GM18499 (cell line): ENCODE measurements at regions not wholly inside any gene's neighbourhood (a gene's known extent, or its start where the extent isn't known, plus 50 kb on each side); places are given as distances from the start of the nearest gene placed in this dataset.

ENCODE experiments used
- ATAC-seq: cut with Tn5 transposase; IDR thresholded peaks from one replicate; pipeline ENCODE4 v1.9.1; 2021; ENCODE audit warnings: moderate number of reproducible peaks; ENCODE audit not compliant: insufficient read depth, unreplicated experiment

DNA sequence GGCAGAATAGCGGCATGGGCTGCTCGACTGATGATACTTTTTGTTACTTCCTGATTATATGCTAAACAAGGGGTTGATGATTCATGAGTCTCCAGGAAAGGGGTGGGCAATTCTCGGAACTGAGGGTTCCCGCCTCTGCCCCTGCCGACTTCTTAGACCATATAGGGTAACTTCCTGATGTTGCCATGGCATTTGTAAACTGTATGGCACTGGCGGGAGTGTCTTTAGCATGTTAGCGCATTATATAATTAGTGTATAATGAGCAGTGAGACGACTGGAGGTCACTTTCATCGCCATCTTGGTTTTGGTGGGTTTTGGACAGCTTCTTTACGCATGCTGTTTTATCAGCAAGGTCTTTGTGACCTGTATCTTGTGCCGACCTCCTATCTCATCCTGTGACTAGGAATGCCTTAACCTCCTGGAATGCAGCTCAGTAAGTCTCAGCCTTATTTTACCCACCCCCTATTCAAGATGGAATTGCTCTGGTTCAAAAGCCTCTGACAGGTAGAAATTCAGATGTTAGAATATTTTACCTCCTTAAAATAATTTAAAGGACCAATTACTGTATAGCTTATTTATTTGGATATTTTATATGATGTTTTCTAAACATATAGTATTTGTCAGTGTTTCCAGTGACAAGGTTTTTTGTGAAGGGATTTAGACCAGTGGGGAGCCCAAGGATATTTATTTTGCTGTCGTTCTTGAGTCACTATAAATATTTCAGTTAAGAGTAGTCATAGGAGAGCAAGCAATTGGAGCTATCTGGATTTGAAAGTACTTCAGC lies 90.1 kb upstream of the PIK3CG start:
- no peak for ATAC-seq

DNA sequence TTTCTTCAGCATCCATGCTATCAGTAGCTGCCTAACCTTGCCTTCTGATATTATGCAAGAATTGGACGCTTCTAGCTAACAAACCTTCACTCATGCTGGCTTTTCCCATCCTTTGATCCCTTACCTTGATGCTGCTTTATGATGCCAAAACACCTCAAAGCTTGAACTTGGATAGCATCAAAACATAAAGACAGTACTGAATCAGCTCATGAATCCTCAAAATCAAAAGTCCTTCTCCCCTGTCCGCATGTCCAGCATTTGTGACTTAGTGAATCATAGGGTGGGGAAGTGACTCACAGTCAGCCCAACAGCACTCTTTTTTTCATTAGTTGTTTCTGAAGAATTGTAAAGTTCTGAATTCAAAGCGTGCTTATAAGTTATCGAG lies 89.5 kb upstream of the PIK3CG start:
- ATAC-seq: no peak

DNA sequence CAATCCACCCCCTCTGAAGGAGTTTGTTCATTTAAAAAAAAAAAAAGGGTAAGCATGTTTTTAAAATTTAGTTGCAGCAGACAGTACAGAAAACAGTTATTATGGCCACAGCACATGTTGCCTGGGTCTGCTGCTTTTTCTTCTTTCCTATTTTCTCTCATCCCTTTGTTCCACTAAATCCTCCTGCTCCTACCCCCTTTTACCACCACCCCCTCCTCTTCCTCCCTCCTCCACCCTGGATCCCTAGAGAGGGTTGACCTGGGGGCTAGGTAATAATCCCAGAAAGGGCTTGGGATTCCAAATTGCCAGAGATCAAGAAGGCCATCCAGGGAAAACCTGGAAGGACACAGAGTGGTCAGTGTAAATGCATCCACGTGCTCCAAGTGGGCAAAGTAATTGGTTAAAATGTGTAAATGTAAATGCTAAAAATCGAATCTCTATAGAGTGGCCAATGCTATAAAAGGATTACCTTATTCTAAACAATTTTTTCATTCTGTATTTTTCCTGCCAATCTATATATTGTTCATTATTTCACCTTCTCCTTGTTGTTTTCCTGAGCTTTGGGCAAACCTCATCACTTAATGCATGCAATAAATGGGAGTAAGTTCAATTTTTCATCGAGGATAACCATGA lies 89.0 kb upstream of the PIK3CG start:
- ATAC-seq: no peak

DNA sequence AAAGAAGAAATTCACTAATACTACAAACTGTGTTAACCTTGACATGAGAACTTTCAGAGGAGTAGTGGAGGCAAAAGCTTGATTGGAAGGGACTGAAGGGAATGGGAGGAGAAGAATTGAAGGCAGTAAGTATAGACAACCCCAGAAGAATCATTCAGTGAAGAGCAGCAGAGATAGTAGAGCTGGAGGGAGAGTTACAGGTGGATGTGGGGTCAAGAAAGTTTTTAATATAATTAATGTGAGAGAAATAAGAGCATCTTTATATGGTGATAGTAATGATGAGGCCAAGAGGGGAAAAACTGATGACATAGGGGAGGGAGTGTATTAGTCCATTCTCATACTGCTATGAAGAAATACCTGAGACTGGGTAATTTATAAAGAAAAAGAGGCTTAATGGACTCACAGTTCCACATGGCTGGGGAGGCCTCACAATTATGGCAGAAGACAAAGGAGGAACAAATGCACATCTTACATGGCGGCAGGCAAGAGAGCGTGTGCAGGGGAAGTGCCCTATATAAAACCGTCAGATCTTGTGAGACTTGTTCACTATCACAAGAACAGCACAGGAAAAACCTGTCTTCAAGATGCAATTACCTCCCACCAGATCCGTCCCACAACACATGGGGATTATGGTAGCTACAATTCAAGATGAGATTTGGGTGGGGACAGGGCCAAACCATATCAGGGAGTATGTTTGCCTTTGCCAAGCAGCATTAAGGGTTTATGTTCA lies 88.3 kb upstream of the PIK3CG start:
- no peak for ATAC-seq

- ATAC-seq: no peak
Measured at GRCh38 chr7:106777674-106778299, 87.3 kb upstream of the PIK3CG start.

GRCh38 chr7:106778656-106779250 lies 86.3 kb upstream of the PIK3CG start:
- no peak for ATAC-seq

- no peak for ATAC-seq
Measured at GRCh38 chr7:106779877-106780276, 85.2 kb upstream of the PIK3CG start.

DNA sequence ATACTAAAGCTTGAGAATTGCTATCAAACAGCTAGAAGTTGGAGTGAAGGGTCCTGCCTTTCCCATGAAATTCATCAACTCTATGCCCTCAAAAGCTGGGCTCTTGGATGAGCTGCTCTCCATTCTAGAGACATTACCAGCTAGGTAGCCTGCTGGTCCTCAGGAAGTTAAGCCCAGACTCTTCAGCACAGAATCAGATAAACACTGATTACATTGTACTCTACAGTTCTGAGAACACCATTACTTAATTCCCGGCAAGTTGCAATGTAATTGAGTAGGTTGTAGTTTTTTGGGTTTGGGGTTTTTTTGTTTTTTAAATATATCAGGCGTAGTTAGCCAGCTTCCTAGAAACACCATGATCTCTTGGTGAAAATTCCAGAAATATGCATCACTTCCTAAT lies 84.1 kb upstream of the PIK3CG start:
- no peak for ATAC-seq

- ATAC-seq: no peak
Measured at GRCh38 chr7:106781828-106782544, 83.1 kb upstream of the PIK3CG start.

DNA sequence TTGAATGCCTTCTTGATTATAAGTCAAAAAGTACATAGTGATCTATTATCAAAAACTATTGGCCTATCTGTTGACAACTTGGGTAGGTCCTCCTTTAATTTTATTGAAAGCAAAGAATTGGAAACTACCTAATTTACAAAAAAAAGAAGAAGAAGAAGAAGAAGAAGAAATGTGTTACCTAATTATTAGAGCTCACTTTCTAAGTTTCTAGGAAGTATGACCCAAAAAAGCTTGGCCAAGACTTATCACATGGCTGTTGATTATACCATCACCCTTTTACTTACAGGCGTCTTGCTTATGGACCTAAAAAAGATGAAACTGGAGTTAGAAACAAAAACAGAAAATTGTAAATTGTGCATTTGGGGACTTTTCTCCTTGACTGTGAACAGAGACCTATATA lies 81.8 kb upstream of the PIK3CG start:
- ATAC-seq: no peak

DNA sequence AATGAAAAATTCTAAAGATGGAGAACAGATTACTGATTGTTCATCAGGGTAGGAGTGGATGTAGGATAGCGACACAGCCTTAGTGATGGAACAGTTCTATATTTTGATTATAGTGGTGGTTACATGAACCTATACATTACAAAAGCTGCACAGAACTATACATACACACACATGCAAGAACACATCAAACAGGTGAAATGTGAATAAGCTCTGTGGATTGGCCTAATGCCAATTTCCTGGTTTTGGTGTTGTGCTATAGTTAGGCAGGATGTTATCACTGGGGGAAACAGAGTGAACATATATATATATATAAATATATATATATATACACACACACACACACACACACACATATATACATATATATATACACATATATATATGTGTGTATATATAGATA lies 76.4 kb upstream of the PIK3CG start:
- no peak for ATAC-seq

- no peak for ATAC-seq
Measured at GRCh38 chr7:106791526-106791925, 73.6 kb upstream of the PIK3CG start.

DNA sequence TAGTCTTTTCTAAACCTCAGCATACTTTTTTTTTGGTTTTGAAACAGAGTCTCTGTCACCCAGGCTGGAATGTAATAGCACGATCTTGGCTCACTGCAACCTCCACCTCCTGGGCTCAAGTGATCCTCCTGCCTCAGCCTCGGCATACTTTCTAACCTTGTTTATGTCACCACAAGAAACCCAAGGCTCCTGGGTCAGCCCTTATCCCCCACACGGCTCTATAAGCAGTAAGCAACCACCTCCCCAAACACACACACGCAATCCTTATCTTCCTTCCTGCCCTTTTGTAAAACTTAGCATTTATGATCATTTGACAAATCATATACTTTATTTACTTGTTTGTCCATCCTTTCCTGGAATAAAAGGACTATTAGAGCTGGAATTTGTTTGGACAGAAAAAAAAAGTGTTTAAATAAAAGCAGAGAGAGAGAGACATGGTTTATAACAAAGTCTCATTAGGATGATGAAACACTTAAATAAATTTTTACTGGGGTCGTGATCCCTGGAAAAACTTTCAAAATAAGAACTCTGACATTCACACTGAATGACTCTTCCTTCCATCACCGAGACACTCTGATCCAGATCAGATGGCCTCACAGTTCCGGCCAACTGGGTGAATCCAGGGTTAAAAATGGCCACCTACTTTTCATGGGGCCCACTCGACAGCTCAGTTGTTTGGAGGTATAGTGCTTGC lies 72.7 kb upstream of the PIK3CG start:
- no peak for ATAC-seq

DNA sequence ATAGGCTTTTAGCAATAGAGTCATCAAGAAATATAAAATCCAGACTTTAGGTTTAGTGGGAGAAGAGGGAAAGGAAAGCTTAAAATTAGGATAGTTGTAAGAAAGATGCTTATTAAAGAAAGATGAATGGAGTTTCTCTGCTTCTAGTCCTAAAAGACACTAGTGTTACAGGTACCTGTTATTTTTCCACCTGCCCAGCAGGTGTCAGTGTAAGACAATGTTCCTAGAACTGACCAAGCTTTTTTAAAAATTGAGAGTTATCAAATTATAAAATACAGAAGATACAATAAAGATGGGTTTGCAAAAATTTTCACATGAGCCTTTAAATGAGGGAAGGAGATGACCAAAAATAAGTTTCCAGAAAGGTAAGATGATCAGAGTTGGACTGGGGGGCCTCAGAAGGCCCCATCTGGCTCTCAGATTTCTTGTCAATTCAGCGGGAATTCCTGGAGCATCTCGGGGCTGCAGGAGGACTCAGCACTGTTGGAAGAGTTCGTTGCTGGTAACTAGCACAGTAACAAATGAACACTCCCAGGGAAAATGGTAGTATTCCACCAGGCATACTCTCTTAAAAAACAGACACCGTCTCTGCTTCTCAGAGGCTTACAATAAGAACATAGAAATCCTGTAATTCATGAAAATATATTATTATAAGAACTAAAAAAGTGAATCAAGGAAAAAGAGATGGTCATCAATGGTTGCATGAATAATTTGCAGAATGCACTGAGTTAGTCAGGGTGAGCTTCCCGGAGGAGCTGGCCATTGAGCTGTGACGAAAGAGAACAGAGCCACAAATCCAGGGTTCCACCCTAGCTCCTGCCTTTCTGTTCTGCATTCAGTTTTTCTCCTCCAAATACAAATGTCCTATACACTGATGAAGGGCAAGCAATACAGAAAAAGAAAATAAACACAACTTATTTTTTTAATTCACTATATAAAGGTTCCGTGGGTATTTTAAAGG lies 71.8 kb upstream of the PIK3CG start:
- no peak for ATAC-seq

GRCh38 chr7:106794276-106795083 lies 70.6 kb upstream of the PIK3CG start:
- no peak for ATAC-seq

DNA sequence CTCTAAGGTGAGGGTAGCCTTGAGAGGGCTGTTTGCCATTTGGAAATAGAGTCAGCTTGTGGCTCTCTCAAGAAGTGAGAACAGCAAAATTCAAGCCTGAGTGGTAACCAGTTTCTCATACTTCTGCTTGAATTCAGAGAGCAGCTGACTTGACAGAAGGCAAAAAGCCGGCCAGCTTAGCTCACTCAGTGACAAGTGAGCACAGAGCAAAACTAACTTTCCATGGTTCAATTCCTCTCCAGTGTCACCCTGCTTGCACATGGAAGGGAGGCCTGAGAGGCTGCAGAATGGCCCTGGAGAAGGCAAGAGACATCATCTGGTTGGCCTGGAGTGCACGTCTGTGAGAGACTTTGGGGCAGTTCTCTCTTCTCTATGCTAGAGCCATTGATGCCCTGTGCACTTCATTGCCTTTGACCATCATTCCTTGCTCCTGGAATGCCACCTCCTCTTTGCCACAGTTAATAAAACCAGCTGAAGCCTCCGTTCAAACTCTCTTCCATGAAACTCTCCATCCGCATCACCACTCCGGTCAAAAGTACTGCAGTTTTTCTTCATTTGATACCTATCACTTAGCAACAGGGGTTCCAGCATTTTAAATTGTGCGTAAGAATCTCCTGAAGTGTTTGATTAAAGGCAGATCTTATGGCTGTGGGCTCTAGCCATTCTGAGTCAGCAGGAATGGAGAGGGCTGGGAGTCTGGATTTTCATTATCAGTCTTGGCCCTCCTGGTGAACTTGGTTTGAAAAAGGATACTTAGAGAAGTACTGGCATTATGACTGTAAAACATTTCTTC lies 69.8 kb upstream of the PIK3CG start:
- ATAC-seq: no peak

- ATAC-seq: no peak
Measured at GRCh38 chr7:106795877-106796231, 69.2 kb upstream of the PIK3CG start.
